ENCODE measurements at regions not wholly inside any gene's neighbourhood (a gene's known extent, or its start where the extent isn't known, plus 50 kb on each side); places are given as distances from the start of the nearest gene placed in this dataset.

- Histone ChIP-seq H3K9ac (ENCODE audit: insufficient read depth, low read length) (no peak overlapping the region), H3K9me3 (ENCODE audit: control insufficient read depth, insufficient read depth, low read depth, low read length) (no peaks in the 10 kb centered on the region), H3K36me3 (ENCODE audit: control insufficient read depth, insufficient read depth, low read length) (no peaks in the 10 kb centered on the region), H2AFZ (ENCODE audit: low read length) (no peak overlapping the region), H3K4me1 (ENCODE audit: control insufficient read depth, extremely low read depth, insufficient read depth, low read length) (no peaks in the 10 kb centered on the region), H3K27me3 (ENCODE audit: control insufficient read depth, insufficient read depth, low read length) (no peaks in the 10 kb centered on the region), H3K4me2 (ENCODE audit: extremely low read depth, insufficient read depth, low read length) (no peak overlapping the region), H3K4me3 (replicated peaks in 1 of 4; ENCODE audit: control extremely low read depth in 1 of 4, insufficient read depth in 1 of 4, low read depth in 3 of 4, low read length in 4 of 4) (no peak overlapping the region), H3K27ac (ENCODE audit: insufficient read depth, low read length) (no peak overlapping the region), H3K79me2 (ENCODE audit: control insufficient read depth, insufficient read depth, low read length) (no peaks in the 10 kb centered on the region), H4K20me1 (ENCODE audit: control insufficient read depth, extremely low read depth, insufficient read depth, low read length) (no peaks in the 10 kb centered on the region)
- no peak for TF ChIP-seq EZH2 (IDR thresholded peaks at IDR 0.05; ENCODE audit: low read length, missing control alignments)
- no peak for TF ChIP-seq CTCF (conservative IDR thresholded peaks at IDR 0.05 in 1 of 2, IDR thresholded peaks at IDR 0.05 in 1 of 2; ENCODE audit: low read depth in 1 of 2, low read length in 2 of 2)
- no peak for DNase-seq (ENCODE audit: low read depth in 2 of 2)
Measured at GRCh38 chr13:84744203-84744602, 861.9 kb upstream of the SLITRK1 start.

GRCh38 chr13:84741253-84741652 lies 859.0 kb upstream of the SLITRK1 start:
- Histone ChIP-seq H3K9ac (ENCODE audit: insufficient read depth, low read length) (no peak overlapping the region), H2AFZ (ENCODE audit: low read length) (no peak overlapping the region), H3K27me3 (ENCODE audit: control insufficient read depth, insufficient read depth, low read length) (no peaks in the 10 kb centered on the region), H3K4me1 (ENCODE audit: control insufficient read depth, extremely low read depth, insufficient read depth, low read length) (no peaks in the 10 kb centered on the region), H3K79me2 (ENCODE audit: control insufficient read depth, insufficient read depth, low read length) (no peaks in the 10 kb centered on the region), H3K27ac (ENCODE audit: insufficient read depth, low read length) (no peak overlapping the region), H3K4me2 (ENCODE audit: extremely low read depth, insufficient read depth, low read length) (no peak overlapping the region), H3K9me3 (ENCODE audit: control insufficient read depth, insufficient read depth, low read depth, low read length) (no peaks in the 10 kb centered on the region), H3K36me3 (ENCODE audit: control insufficient read depth, insufficient read depth, low read length) (no peaks in the 10 kb centered on the region), H3K4me3 (replicated peaks in 1 of 4; ENCODE audit: control extremely low read depth in 1 of 4, insufficient read depth in 1 of 4, low read depth in 3 of 4, low read length in 4 of 4) (no peak overlapping the region), H4K20me1 (ENCODE audit: control insufficient read depth, extremely low read depth, insufficient read depth, low read length) (no peaks in the 10 kb centered on the region)
- DNase-seq (ENCODE audit: low read depth in 2 of 2), result no peak
- no peak for TF ChIP-seq CTCF (conservative IDR thresholded peaks at IDR 0.05 in 1 of 2, IDR thresholded peaks at IDR 0.05 in 1 of 2; ENCODE audit: low read depth in 1 of 2, low read length in 2 of 2)
- no peak for TF ChIP-seq EZH2 (IDR thresholded peaks at IDR 0.05; ENCODE audit: low read length, missing control alignments)

GRCh38 chr13:84739021-84739420 lies 856.7 kb upstream of the SLITRK1 start:
- Histone ChIP-seq H3K9ac (ENCODE audit: insufficient read depth, low read length) (no peak overlapping the region), H3K27me3 (ENCODE audit: control insufficient read depth, insufficient read depth, low read length) (no peaks in the 10 kb centered on the region), H2AFZ (ENCODE audit: low read length) (no peak overlapping the region), H3K4me1 (ENCODE audit: control insufficient read depth, extremely low read depth, insufficient read depth, low read length) (no peaks in the 10 kb centered on the region), H3K79me2 (ENCODE audit: control insufficient read depth, insufficient read depth, low read length) (no peaks in the 10 kb centered on the region), H3K4me2 (ENCODE audit: extremely low read depth, insufficient read depth, low read length) (no peak overlapping the region), H3K36me3 (ENCODE audit: control insufficient read depth, insufficient read depth, low read length) (no peaks in the 10 kb centered on the region), H3K9me3 (ENCODE audit: control insufficient read depth, insufficient read depth, low read depth, low read length) (no peaks in the 10 kb centered on the region), H3K4me3 (replicated peaks in 1 of 4; ENCODE audit: control extremely low read depth in 1 of 4, insufficient read depth in 1 of 4, low read depth in 3 of 4, low read length in 4 of 4) (no peak overlapping the region), H3K27ac (ENCODE audit: insufficient read depth, low read length) (no peak overlapping the region), H4K20me1 (ENCODE audit: control insufficient read depth, extremely low read depth, insufficient read depth, low read length) (no peaks in the 10 kb centered on the region)
- TF ChIP-seq EZH2 (IDR thresholded peaks at IDR 0.05; ENCODE audit: low read length, missing control alignments) (no peak), CTCF (conservative IDR thresholded peaks at IDR 0.05 in 1 of 2, IDR thresholded peaks at IDR 0.05 in 1 of 2; ENCODE audit: low read depth in 1 of 2, low read length in 2 of 2) (no peak)
- DNase-seq (ENCODE audit: low read depth in 2 of 2), result peak in 1 of 2 donors; percentile 0
